C4-2B (cell line): ENCODE measurements at regions not wholly inside any gene's neighbourhood (a gene's known extent, or its start where the extent isn't known, plus 50 kb on each side); places are given as distances from the start of the nearest gene placed in this dataset.

Experiments used
- H3K27ac ChIP-seq: fragments of 450-650 bp; 2 replicates; pipeline ENCODE4 v1.5.1; 2017
- CTCF ChIP-seq: fragments of 450-650 bp; conservative IDR thresholded peaks from 2 replicates; pipeline ENCODE4 v1.5.1; 2017; ENCODE audit warnings: mild to moderate bottlenecking
- ZFX ChIP-seq: fragments of 450-650 bp; IDR thresholded peaks from 2 replicates; pipeline ENCODE4 v1.6.1; 2017

GRCh38 chr2:234579231-234579962 is 82.5 kb upstream of the ARL4C start:
- TF ChIP-seq ZFX (no peak), CTCF (no peak)

GRCh38 chr2:234578389-234578788 is 81.5 kb upstream of the ARL4C start:
- TF ChIP-seq CTCF (no peak), ZFX (no peak)
- no peak overlapping the region for H3K27ac ChIP-seq

More at GRCh38 chr2:234579231-234579962, 82.5 kb upstream of the ARL4C start:
- H3K27ac ChIP-seq, result no peak overlapping the region

- no peak for TF ChIP-seq ZFX
- TF ChIP-seq CTCF, result no peak
- H3K27ac ChIP-seq, result no peak overlapping the region
These were observed 80.3 kb upstream of the ARL4C start for GRCh38 chr2:234577191-234577590.

- no peak overlapping the region for H3K27ac ChIP-seq
- TF ChIP-seq ZFX (no peak), CTCF (no peak)
These were observed 74.9 kb upstream of the ARL4C start for GRCh38 chr2:234571620-234572407.

GRCh38 chr2:234570476-234570875 is 73.6 kb upstream of the ARL4C start:
- TF ChIP-seq CTCF (no peak), ZFX (no peak)

GRCh38 chr2:234569776-234570430 is 73.0 kb upstream of the ARL4C start:
- no peak for TF ChIP-seq CTCF
- no peak for TF ChIP-seq ZFX
- no peak overlapping the region for H3K27ac ChIP-seq

More at GRCh38 chr2:234570476-234570875, 73.6 kb upstream of the ARL4C start:
- no peak overlapping the region for H3K27ac ChIP-seq

GRCh38 chr2:234566622-234567021 is 69.7 kb upstream of the ARL4C start:
- TF ChIP-seq ZFX (no peak), CTCF (no peak)
- H3K27ac ChIP-seq, result no peak overlapping the region
